Smooth muscle cell (in vitro differentiated cells): ENCODE measurements at regions not wholly inside any gene's neighbourhood (a gene's known extent, or its start where the extent isn't known, plus 50 kb on each side); places are given as distances from the start of the nearest gene placed in this dataset.

Source experiments
- DNase-seq: peaks from one replicate; lab custom pipeline; 2025; ENCODE audit not compliant: unreplicated experiment; lab: John Stamatoyannopoulos, UW
- H2AFZ ChIP-seq: fragments of 200-600 bp; sonication (generic); 2 replicates; pipeline ENCODE4 v1.6.0; 2016; ENCODE audit warnings: antibody characterized with exemption, low read depth, mild to moderate bottlenecking
- H3F3A ChIP-seq: fragments of 200-600 bp; sonication (generic); 2 replicates; pipeline ENCODE4 v1.6.0; 2017; ENCODE audit warnings: antibody characterized with exemption, low read depth
- H3K27ac ChIP-seq: fragments of 200-600 bp; sonication (generic); 2 replicates; pipeline ENCODE4 v1.5.1; 2016; ENCODE audit warnings: low read depth, mild to moderate bottlenecking
- H3K27me3 ChIP-seq: fragments of 200-600 bp; sonication (generic); 2 replicates; pipeline ENCODE4 v1.6.1; 2016; ENCODE audit warnings: low read depth, mild to moderate bottlenecking
- H3K36me3 ChIP-seq: fragments of 200-600 bp; sonication (generic); 2 replicates; pipeline ENCODE4 v1.5.1; 2016; ENCODE audit warnings: low read depth
- H3K4me1 ChIP-seq: fragments of 200-600 bp; sonication (generic); 2 replicates; pipeline ENCODE4 v1.5.1; 2016; ENCODE audit warnings: low read depth
- H3K4me2 ChIP-seq: fragments of 200-600 bp; sonication (generic); 2 replicates; pipeline ENCODE4 v1.6.0; 2016; ENCODE audit warnings: mild to moderate bottlenecking
- H3K4me3 ChIP-seq: fragments of 200-600 bp; sonication (generic); 2 replicates; pipeline ENCODE4 v1.5.1; 2016; ENCODE audit warnings: mild to moderate bottlenecking
- H3K79me2 ChIP-seq: fragments of 200-600 bp; sonication (generic); 2 replicates; pipeline ENCODE4 v1.6.0; 2016; ENCODE audit warnings: low read depth, mild to moderate bottlenecking
- H3K9ac ChIP-seq: fragments of 200-600 bp; sonication (generic); 2 replicates; pipeline ENCODE4 v1.6.0; 2016; ENCODE audit warnings: low read depth
- H3K9me3 ChIP-seq: fragments of 200-600 bp; sonication (generic); replicated peaks from 2 replicates; pipeline ENCODE4 v1.5.1; 2016; ENCODE audit warnings: low read depth
- H4K20me1 ChIP-seq: fragments of 200-600 bp; sonication (generic); 2 replicates; pipeline ENCODE4 v1.6.0; 2016; ENCODE audit warnings: low read depth
- WGBS: methylation state at CpG from one replicate; pipeline ENCODE4 v1.1.7; 2016; ENCODE audit warnings: low lambda C conversion rate; 5-methylcytosine and 5-hydroxymethylcytosine counted together
- TF ChIP-seq, protein P1 (sequence below): fragments of 200-600 bp; sonication (generic); IDR thresholded peaks from 2 replicates; pipeline ENCODE4 v1.5.1; 2017; ENCODE audit warnings: borderline replicate concordance, mild to moderate bottlenecking, antibody characterized with exemption; ENCODE audit not compliant: insufficient read depth, poor library complexity, severe bottlenecking

DNA sequence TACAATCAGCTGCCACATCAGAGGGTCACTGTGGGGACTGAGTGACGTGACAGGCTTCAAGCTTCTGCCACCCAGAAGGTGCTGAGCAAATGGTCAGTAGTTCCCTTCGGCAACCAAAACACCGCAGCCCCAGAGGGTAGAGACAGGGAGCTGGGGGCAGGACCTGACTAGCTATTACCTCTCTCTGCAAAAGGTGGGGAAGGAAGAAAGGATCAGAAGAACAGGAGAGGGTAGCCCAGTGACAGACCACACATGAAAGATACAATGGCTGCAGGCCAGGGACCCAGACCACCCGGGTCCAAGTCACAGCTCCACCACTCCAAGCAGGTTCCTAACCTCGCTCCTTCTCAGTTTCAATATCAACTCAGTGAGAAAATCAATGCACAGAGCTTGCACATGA lies 377.1 kb downstream of the NPHP4 start:
- Histone ChIP-seq H3K4me1 (no peaks in the 10 kb centered on the region), H3K9me3 (no peaks in the 10 kb centered on the region), H3F3A (peaks cover 5% of the 10 kb centered on the region), H3K27me3 (no peaks in the 10 kb centered on the region), H3K36me3 (no peaks in the 10 kb centered on the region), H3K79me2 (no peaks in the 10 kb centered on the region), H2AFZ (no peak overlapping the region), H4K20me1 (no peaks in the 10 kb centered on the region), H3K4me3 (no peak overlapping the region), H3K4me2 (no peak overlapping the region), H3K9ac (no peak overlapping the region), H3K27ac (no peak overlapping the region)
- TF ChIP-seq, protein P1, sequence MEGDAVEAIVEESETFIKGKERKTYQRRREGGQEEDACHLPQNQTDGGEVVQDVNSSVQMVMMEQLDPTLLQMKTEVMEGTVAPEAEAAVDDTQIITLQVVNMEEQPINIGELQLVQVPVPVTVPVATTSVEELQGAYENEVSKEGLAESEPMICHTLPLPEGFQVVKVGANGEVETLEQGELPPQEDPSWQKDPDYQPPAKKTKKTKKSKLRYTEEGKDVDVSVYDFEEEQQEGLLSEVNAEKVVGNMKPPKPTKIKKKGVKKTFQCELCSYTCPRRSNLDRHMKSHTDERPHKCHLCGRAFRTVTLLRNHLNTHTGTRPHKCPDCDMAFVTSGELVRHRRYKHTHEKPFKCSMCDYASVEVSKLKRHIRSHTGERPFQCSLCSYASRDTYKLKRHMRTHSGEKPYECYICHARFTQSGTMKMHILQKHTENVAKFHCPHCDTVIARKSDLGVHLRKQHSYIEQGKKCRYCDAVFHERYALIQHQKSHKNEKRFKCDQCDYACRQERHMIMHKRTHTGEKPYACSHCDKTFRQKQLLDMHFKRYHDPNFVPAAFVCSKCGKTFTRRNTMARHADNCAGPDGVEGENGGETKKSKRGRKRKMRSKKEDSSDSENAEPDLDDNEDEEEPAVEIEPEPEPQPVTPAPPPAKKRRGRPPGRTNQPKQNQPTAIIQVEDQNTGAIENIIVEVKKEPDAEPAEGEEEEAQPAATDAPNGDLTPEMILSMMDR: no peak
- WGBS: 89% methylated on average over 5 of the region's 5 CpGs
- DNase-seq: no peak

DNA sequence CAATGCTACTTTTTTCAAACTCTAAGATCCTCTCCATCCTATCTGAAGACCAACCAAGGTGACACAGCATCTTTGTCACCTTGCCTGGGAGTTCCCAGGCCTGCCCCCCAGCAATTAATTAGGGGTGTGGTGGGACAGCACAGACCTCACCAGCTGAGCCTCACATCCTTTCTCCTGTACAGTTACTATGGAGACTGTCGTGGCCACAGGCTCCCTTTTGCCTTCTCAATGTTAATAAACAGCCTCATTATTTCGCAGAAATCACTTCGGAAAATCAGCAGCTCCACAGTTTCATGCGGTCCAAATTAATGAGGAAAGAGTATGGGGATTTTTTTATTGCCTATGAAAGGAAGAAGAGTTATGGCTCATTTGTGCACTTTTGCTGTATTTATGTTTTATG lies 378.3 kb downstream of the NPHP4 start:
- 91% methylated on average over 4 of the region's 4 CpGs for WGBS
- H3K4me1 ChIP-seq: no peaks in the 10 kb centered on the region
- H3F3A ChIP-seq: peaks cover 5% of the 10 kb centered on the region
- H3K36me3 ChIP-seq: no peaks in the 10 kb centered on the region
- H3K27ac ChIP-seq: no peak overlapping the region
- no peaks in the 10 kb centered on the region for H3K79me2 ChIP-seq
- H3K9ac ChIP-seq: no peak overlapping the region
- no peak overlapping the region for H3K4me2 ChIP-seq
- TF ChIP-seq, protein P1: no peak
- no peaks in the 10 kb centered on the region for H4K20me1 ChIP-seq
- no peak overlapping the region for H2AFZ ChIP-seq
- no peaks in the 10 kb centered on the region for H3K9me3 ChIP-seq
- H3K27me3 ChIP-seq: no peaks in the 10 kb centered on the region
- no peak for DNase-seq
- H3K4me3 ChIP-seq: no peak overlapping the region

DNA sequence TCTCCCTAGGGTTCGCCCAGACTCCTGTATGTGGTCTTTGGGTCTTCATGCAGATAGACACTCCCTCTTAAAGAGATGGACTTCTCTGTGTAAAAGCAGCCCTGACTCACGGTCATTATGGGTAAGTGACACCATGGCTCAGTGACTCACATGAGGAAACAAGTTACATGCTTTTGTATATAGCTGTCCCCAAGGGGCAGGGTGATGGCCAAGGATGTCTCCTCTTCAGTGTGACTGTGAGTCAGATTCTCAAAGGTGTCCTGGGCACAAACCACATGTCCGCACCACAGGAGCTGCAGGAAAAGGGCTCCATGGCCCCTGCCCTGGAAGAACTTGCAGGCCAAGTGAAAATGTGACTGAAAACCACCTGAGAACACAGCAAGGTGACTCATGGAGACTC lies 380.4 kb downstream of the NPHP4 start:
- Histone ChIP-seq H3F3A (peaks cover 5% of the 10 kb centered on the region), H3K4me3 (no peak overlapping the region), H3K4me2 (peak overlapping the region; percentile 38), H3K36me3 (no peaks in the 10 kb centered on the region), H4K20me1 (no peaks in the 10 kb centered on the region), H3K27me3 (no peaks in the 10 kb centered on the region), H3K9ac (peak overlapping the region; percentile 22), H3K79me2 (no peaks in the 10 kb centered on the region), H3K9me3 (no peaks in the 10 kb centered on the region), H2AFZ (no peak overlapping the region), H3K4me1 (no peaks in the 10 kb centered on the region), H3K27ac (peak overlapping the region; percentile 81)
- DNase-seq: no peak
- TF ChIP-seq, protein P1: no peak
- 43% methylated on average over 3 of the region's 3 CpGs for WGBS

DNA sequence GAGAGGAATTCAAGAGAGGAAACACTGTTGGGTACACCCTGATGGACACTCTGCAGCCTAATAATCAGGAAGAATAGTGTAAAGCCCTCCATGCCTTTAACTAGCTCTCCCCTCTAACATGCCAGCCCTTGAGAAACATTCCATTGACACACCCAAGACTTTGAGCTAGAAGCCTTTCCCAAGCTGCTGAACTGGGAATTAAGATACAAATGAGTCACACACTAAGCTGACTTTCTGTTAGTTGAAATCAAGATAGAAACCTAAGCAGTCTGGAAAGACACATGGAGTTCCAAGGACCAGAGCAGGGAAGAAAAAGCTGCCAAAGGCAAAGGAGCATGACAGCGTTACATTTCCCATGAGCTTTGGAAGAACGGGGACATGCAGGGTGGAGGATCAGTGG lies 380.8 kb downstream of the NPHP4 start:
- no peak overlapping the region for H3K4me3 ChIP-seq
- peaks cover 5% of the 10 kb centered on the region for H3F3A ChIP-seq
- H3K36me3 ChIP-seq: no peaks in the 10 kb centered on the region
- TF ChIP-seq, protein P1: no peak
- H3K27ac ChIP-seq: peak overlapping the region; percentile 81
- no peak overlapping the region for H2AFZ ChIP-seq
- 33% methylated on average over 2 of the region's 2 CpGs for WGBS
- no peaks in the 10 kb centered on the region for H3K4me1 ChIP-seq
- H4K20me1 ChIP-seq: no peaks in the 10 kb centered on the region
- peak overlapping the region; percentile 38 for H3K4me2 ChIP-seq
- no peaks in the 10 kb centered on the region for H3K9me3 ChIP-seq
- H3K27me3 ChIP-seq: no peaks in the 10 kb centered on the region
- no peaks in the 10 kb centered on the region for H3K79me2 ChIP-seq
- H3K9ac ChIP-seq: no peak overlapping the region
- DNase-seq: no peak
